GM12878 (cell line): ENCODE measurements at regions not wholly inside any gene's neighbourhood (a gene's known extent, or its start where the extent isn't known, plus 50 kb on each side); places are given as distances from the start of the nearest gene placed in this dataset.

Source experiments
- ATAC-seq: fragments of 200-7000 bp; cut with Tn5 transposase; 3 replicates; pipeline ENCODE4 v1.9.1; 2020; ENCODE audit warnings: mild to moderate bottlenecking, moderate library complexity
- BruUV-seq: library from RNA; stranded (reverse); fragments of 400-500 nt; replicated peaks from 2 replicates; lab custom pipeline; 2021; lab: Mats Ljungman, UMichigan
- CTCF ChIA-PET: fragments of 300-600 bp; sonication (Branson Sonifier 250); formaldehyde crosslinking; extraction: SDS; loops from one replicate; lab custom pipeline; 2021; ENCODE audit warnings: inconsistent platforms; lab: Yijun Ruan, JAX
- POLR2A ChIA-PET: fragments of 350-600 bp; formaldehyde crosslinking; extraction: SDS; loops from one replicate; lab custom pipeline; 2021; ENCODE audit warnings: inconsistent platforms; lab: Charles Lee
- RAD21 ChIA-PET: fragments of 300-600 bp; sonication (Branson Sonifier 250); formaldehyde crosslinking; loops from one replicate; lab custom pipeline; 2023; ENCODE audit warnings: antibody characterized with exemption; ENCODE audit not compliant: unreplicated experiment; lab: Charles Lee
- SMC1A ChIA-PET: fragments of 300-600 bp; sonication (Branson Sonifier 250); formaldehyde crosslinking; loops from one replicate; lab custom pipeline; 2023; ENCODE audit not compliant: unreplicated experiment, uncharacterized antibody; lab: Charles Lee
- DNase-seq: peaks from one replicate; pipeline ENCODE4 v3.0.0-alpha.2; 2011; ENCODE audit warnings: low read depth, low spot score
- FAIRE-seq: peaks from 3 replicates; lab custom pipeline; 2011; peaks lifted over from hg19 to GRCh38; lab: Jason Lieb, UNC
- H2AFZ ChIP-seq: 2 replicates; pipeline ENCODE4 v1.6.0; 2011; ENCODE audit warnings: low read depth, low read length, control low read depth; ENCODE audit not compliant: control insufficient read depth
- H3K27ac ChIP-seq: 2 replicates; pipeline ENCODE4 v1.5.1; 2011; ENCODE audit warnings: control low read depth; ENCODE audit not compliant: control insufficient read depth, insufficient read depth
- H3K27me3 ChIP-seq, 2 experiments: replicated peaks in 1 of 2; 2 replicates each; pipeline versions ENCODE4 v1.6.0 to v1.6.1; 2011; ENCODE audit warnings: low read length in 1 of 2; ENCODE audit not compliant: control insufficient read depth in 2 of 2, insufficient read depth in 2 of 2
- H3K36me3 ChIP-seq, 2 experiments: 2 replicates each; pipeline ENCODE4 v1.5.1; 2011; ENCODE audit warnings: low read length in 1 of 2; ENCODE audit not compliant: control insufficient read depth in 2 of 2, insufficient read depth in 2 of 2
- H3K4me1 ChIP-seq: 2 replicates; pipeline ENCODE4 v1.6.1; 2011; ENCODE audit warnings: mild to moderate bottlenecking, low read length, moderate library complexity, mixed read lengths; ENCODE audit not compliant: control insufficient read depth, insufficient read depth
- H3K4me2 ChIP-seq: 2 replicates; pipeline ENCODE4 v1.6.0; 2011; ENCODE audit warnings: control low read depth; ENCODE audit not compliant: control insufficient read depth, insufficient read depth
- H3K4me3 ChIP-seq: fragments of 200-600 bp; sonication (generic); 2 replicates; pipeline ENCODE4 v1.5.1; 2016
- H3K79me2 ChIP-seq: 2 replicates; pipeline ENCODE4 v1.6.0; 2011; ENCODE audit warnings: low read length; ENCODE audit not compliant: control insufficient read depth, insufficient read depth
- H3K9ac ChIP-seq: 2 replicates; pipeline ENCODE4 v1.8.0; 2011; ENCODE audit warnings: low read length, control low read depth, mixed read lengths; ENCODE audit not compliant: control insufficient read depth, insufficient read depth
- H3K9me3 ChIP-seq: replicated peaks from 3 replicates; pipeline ENCODE4 v1.5.1; 2011; ENCODE audit warnings: mild to moderate bottlenecking, low read length; ENCODE audit not compliant: control insufficient read depth, insufficient read depth
- H4K20me1 ChIP-seq: 2 replicates; pipeline ENCODE4 v1.6.0; 2011; ENCODE audit not compliant: control insufficient read depth, insufficient read depth
- ATF2 ChIP-seq: IDR thresholded peaks from 2 replicates; pipeline ENCODE4 v1.6.1; 2012; ENCODE audit warnings: low read length, inconsistent platforms
- BCL11A ChIP-seq: IDR thresholded peaks from 2 replicates; pipeline ENCODE4 v1.6.1; 2011; ENCODE audit warnings: low read depth, low read length
- CBFB ChIP-seq: IDR thresholded peaks from 2 replicates; pipeline ENCODE4 v1.6.1; 2016; ENCODE audit warnings: antibody characterized with exemption, low read depth
- GABPA ChIP-seq: IDR thresholded peaks from 2 replicates; pipeline ENCODE4 v1.6.1; 2014; ENCODE audit warnings: antibody characterized with exemption, low read depth, mild to moderate bottlenecking, inconsistent platforms
- NFIC ChIP-seq: IDR thresholded peaks from 2 replicates; pipeline ENCODE4 v1.6.1; 2012; ENCODE audit warnings: low read depth, mild to moderate bottlenecking, inconsistent platforms, low read length, moderate library complexity
- NFYB ChIP-seq: IDR thresholded peaks from 2 replicates; pipeline ENCODE4 v1.6.1; 2011; ENCODE audit warnings: low read depth, mild to moderate bottlenecking, low read length, improper control_type of control experiment, moderate library complexity; ENCODE audit not compliant: insufficient read depth
- RAD21 ChIP-seq: IDR thresholded peaks from 2 replicates; pipeline ENCODE4 v1.6.1; 2011; ENCODE audit warnings: mild to moderate bottlenecking, low read depth, low read length, moderate library complexity; ENCODE audit not compliant: insufficient read depth
- SMAD5 ChIP-seq: IDR thresholded peaks from 2 replicates; pipeline ENCODE4 v1.6.1; 2016; ENCODE audit warnings: antibody characterized with exemption, low read depth
- SMC3 ChIP-seq: IDR thresholded peaks from 2 replicates; pipeline ENCODE4 v1.6.1; 2011; ENCODE audit warnings: low read length, improper control_type of control experiment, borderline replicate concordance
- ZNF384 ChIP-seq: IDR thresholded peaks from 2 replicates; pipeline ENCODE4 v1.6.1; 2012; ENCODE audit warnings: low read depth, mild to moderate bottlenecking, low read length, improper control_type of control experiment, borderline replicate concordance
- WGBS: methylation state at CpG from one replicate; pipeline ENCODE4 v1.1.6; 2016; ENCODE audit warnings: low lambda C conversion rate; ENCODE audit not compliant: insufficient replicate concordance, insufficient coverage; ENCODE audit errors: missing lambda C conversion rate; 5-methylcytosine and 5-hydroxymethylcytosine counted together
- in situ Hi-C: fragments of 300-500 bp; cut with MboI; formaldehyde crosslinking; loops from 9 replicates; pipeline ENCODE4 v1.14.3; 2018; ENCODE audit warnings: mixed read lengths
- intact Hi-C: fragments of 100-400 bp; cut with micrococcal nuclease; formaldehyde crosslinking; loops from one replicate; pipeline ENCODE4 v1.14.2; 2022; ENCODE audit not compliant: unreplicated experiment

- Histone ChIP-seq H3K4me3 (no peak overlapping the region), H2AFZ (no peak overlapping the region), H3K36me3 (no peaks in the 10 kb centered on the region), H3K27ac (no peak overlapping the region), H3K4me2 (no peak overlapping the region), H3K4me1 (no peaks in the 10 kb centered on the region), H3K9me3 (no peaks in the 10 kb centered on the region), H3K79me2 (no peaks in the 10 kb centered on the region), H3K9ac (no peak overlapping the region), H3K27me3 (peaks cover 0 to 3% of the 10 kb centered on the region in 2 experiments; a peak in 1 of 4 replicates), H4K20me1 (no peaks in the 10 kb centered on the region)
- intact Hi-C loops: no loop called here
- ChIA-PET RAD21 (no interaction called here), SMC1A (no interaction called here), CTCF (interaction anchor here (0.7 kb wide), 1 partner anchor 36 kb away, joined by 3 read pairs; no protein-coding TSS in a partner anchor), POLR2A (no interaction called here)
- FAIRE-seq (no peak), ATAC-seq (no peak), DNase-seq (no peak)
- 15% methylated on average over 4 of the region's 4 CpGs for WGBS
- TF ChIP-seq CBFB (no peak), RAD21 (no peak), NFIC (no peak), NFYB (no peak), BCL11A (no peak), SMC3 (no peak), SMAD5 (no peak), ZNF384 (no peak), GABPA (no peak), ATF2 (no peak)
- in situ Hi-C loops: no loop called here
- no TSS peak for BruUV-seq
Observed at GRCh38 chr17:62875296-62875695, 67.2 kb upstream of the MARCHF10 start.
